ENCODE measurements at regions not wholly inside any gene's neighbourhood (a gene's known extent, or its start where the extent isn't known, plus 50 kb on each side); places are given as distances from the start of the nearest gene placed in this dataset.
"Not testable (repeated sequence)": the region's sequence is repeated elsewhere in the genome, so short reads cannot be mapped to it uniquely, and the experiment has no call there.

- H3K27me3 Mint-ChIP-seq (ENCODE audit: unreplicated experiment): peaks cover 7% of the 10 kb centered on the region
- H3K9me3 Mint-ChIP-seq (ENCODE audit: unreplicated experiment): peaks cover 16% of the 10 kb centered on the region
- peaks cover 16% of the 10 kb centered on the region for H3K36me3 Mint-ChIP-seq (ENCODE audit: unreplicated experiment)
- no peaks in the 10 kb centered on the region for H3K4me1 Mint-ChIP-seq (ENCODE audit: low read depth, unreplicated experiment)
- H3K27ac Mint-ChIP-seq (ENCODE audit: unreplicated experiment): no peak overlapping the region
- DNase-seq: no peak
- H3K4me3 Mint-ChIP-seq (ENCODE audit: unreplicated experiment): no peak overlapping the region
- no peak for TF ChIP-seq CTCF (IDR thresholded peaks at IDR 0.05; ENCODE audit: partially characterized antibody, unreplicated experiment)
Observed at GRCh38 chrY:12212394-12212793, 488.6 kb upstream of the USP9Y start.

DNA sequence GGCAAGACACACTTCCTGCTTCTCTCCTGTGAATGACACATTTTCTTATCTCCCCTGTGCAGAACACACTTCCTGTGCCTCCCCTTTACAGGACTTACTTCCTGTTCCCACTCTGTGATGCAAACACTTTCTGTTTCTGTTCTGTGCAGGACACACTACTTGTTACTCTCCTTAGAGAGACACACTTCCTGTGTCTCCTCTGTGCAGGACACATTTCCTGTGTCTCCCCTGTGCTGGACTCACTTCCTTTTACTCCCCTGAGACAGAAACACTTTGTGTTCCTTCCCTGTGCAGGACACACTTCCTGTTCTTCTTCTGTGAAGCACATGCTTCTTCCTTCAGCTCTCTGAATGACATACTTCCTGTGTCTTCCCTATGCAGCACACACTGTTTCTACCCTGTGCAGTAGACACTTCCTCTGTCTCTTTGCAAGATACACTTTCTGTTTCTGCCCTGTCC is 485.4 kb upstream of the USP9Y start:
- peaks cover 23% of the 10 kb centered on the region for H3K36me3 Mint-ChIP-seq (ENCODE audit: unreplicated experiment)
- peaks cover 23% of the 10 kb centered on the region for H3K9me3 Mint-ChIP-seq (ENCODE audit: unreplicated experiment)
- H3K27me3 Mint-ChIP-seq (ENCODE audit: unreplicated experiment): peaks cover 7% of the 10 kb centered on the region
- TF ChIP-seq CTCF (IDR thresholded peaks at IDR 0.05; ENCODE audit: partially characterized antibody, unreplicated experiment): no peak
- no peak overlapping the region for H3K27ac Mint-ChIP-seq (ENCODE audit: unreplicated experiment)
- DNase-seq: no peak
- H3K4me1 Mint-ChIP-seq (ENCODE audit: low read depth, unreplicated experiment): no peaks in the 10 kb centered on the region
- no peak overlapping the region for H3K4me3 Mint-ChIP-seq (ENCODE audit: unreplicated experiment)

GRCh38 chrY:12230921-12231320 is 470.1 kb upstream of the USP9Y start:
- no peak for DNase-seq
- no peak overlapping the region for H3K27ac Mint-ChIP-seq (ENCODE audit: unreplicated experiment)
- TF ChIP-seq CTCF (IDR thresholded peaks at IDR 0.05; ENCODE audit: partially characterized antibody, unreplicated experiment): no peak
- H3K4me1 Mint-ChIP-seq (ENCODE audit: low read depth, unreplicated experiment): no peaks in the 10 kb centered on the region
- no peaks in the 10 kb centered on the region for H3K27me3 Mint-ChIP-seq (ENCODE audit: unreplicated experiment)
- no peaks in the 10 kb centered on the region for H3K36me3 Mint-ChIP-seq (ENCODE audit: unreplicated experiment)
- no peak overlapping the region for H3K4me3 Mint-ChIP-seq (ENCODE audit: unreplicated experiment)
- peaks cover 2% of the 10 kb centered on the region for H3K9me3 Mint-ChIP-seq (ENCODE audit: unreplicated experiment)

DNA sequence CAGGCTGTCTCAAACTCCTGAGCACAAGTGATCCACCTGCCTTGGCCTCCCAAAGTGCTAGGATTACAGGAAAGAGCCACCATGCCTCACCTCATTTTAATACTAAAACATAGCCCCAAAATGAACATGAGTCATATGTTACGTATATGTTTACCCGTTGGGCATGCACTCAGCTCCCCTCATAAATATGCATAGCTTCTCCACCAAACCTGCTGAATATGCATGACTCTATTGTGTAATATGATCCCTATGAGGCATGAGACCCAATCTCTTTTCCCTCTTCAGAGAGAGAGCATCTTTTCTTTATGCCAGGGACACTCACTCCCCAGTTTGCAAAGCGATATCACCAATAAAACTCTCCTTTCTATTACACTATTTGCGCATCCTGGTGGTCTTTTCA is 464.6 kb upstream of the USP9Y start:
- peaks cover 4% of the 10 kb centered on the region for H3K36me3 Mint-ChIP-seq (ENCODE audit: unreplicated experiment)
- TF ChIP-seq CTCF (IDR thresholded peaks at IDR 0.05; ENCODE audit: partially characterized antibody, unreplicated experiment): no peak
- peaks cover 3% of the 10 kb centered on the region for H3K9me3 Mint-ChIP-seq (ENCODE audit: unreplicated experiment)
- no peaks in the 10 kb centered on the region for H3K27me3 Mint-ChIP-seq (ENCODE audit: unreplicated experiment)
- no peak for DNase-seq
- H3K4me3 Mint-ChIP-seq (ENCODE audit: unreplicated experiment): no peak overlapping the region
- H3K27ac Mint-ChIP-seq (ENCODE audit: unreplicated experiment): no peak overlapping the region
- no peaks in the 10 kb centered on the region for H3K4me1 Mint-ChIP-seq (ENCODE audit: low read depth, unreplicated experiment)

DNA sequence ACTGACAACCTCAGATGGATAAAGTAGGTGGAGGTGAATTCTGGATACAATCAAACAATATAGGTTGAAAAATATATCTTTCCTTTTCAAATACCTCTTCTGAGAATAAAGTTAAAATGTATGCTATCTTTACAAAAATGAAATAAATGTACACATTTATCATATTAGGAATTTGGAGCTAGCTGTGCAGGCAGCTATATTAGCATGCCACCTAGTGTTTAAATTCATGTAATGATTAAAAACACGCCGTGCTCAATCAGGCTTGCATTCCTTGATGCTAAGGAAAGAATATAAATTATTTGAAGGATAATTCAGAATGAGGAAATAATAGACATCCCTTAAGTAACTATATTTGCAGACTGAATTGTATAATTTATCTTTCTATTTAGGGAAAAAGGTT is 460.7 kb upstream of the USP9Y start:
- H3K27me3 Mint-ChIP-seq (ENCODE audit: unreplicated experiment): not testable (repeated sequence)

GRCh38 chrY:12244146-12244545 is 456.9 kb upstream of the USP9Y start:
- no peak overlapping the region for H3K4me3 Mint-ChIP-seq (ENCODE audit: unreplicated experiment)
- H3K4me1 Mint-ChIP-seq (ENCODE audit: low read depth, unreplicated experiment): no peaks in the 10 kb centered on the region
- H3K9me3 Mint-ChIP-seq (ENCODE audit: unreplicated experiment): peaks cover 8% of the 10 kb centered on the region
- peaks cover 4% of the 10 kb centered on the region for H3K27me3 Mint-ChIP-seq (ENCODE audit: unreplicated experiment)
- H3K36me3 Mint-ChIP-seq (ENCODE audit: unreplicated experiment): no peaks in the 10 kb centered on the region
- DNase-seq: no peak
- TF ChIP-seq CTCF (IDR thresholded peaks at IDR 0.05; ENCODE audit: partially characterized antibody, unreplicated experiment): no peak
- no peak overlapping the region for H3K27ac Mint-ChIP-seq (ENCODE audit: unreplicated experiment)

More for the DNA sequence above, 460.7 kb upstream of the USP9Y start:
- H3K4me3 Mint-ChIP-seq (ENCODE audit: unreplicated experiment); H3K4me1 Mint-ChIP-seq (ENCODE audit: low read depth, unreplicated experiment); H3K27ac Mint-ChIP-seq (ENCODE audit: unreplicated experiment); H3K9me3 Mint-ChIP-seq (ENCODE audit: unreplicated experiment); DNase-seq; H3K36me3 Mint-ChIP-seq (ENCODE audit: unreplicated experiment): not testable (repeated sequence)

All from glutamatergic neuron (in vitro differentiated cells).